ENCODE measurements at regions not wholly inside any gene's neighbourhood (a gene's known extent, or its start where the extent isn't known, plus 50 kb on each side); places are given as distances from the start of the nearest gene placed in this dataset.

DNA sequence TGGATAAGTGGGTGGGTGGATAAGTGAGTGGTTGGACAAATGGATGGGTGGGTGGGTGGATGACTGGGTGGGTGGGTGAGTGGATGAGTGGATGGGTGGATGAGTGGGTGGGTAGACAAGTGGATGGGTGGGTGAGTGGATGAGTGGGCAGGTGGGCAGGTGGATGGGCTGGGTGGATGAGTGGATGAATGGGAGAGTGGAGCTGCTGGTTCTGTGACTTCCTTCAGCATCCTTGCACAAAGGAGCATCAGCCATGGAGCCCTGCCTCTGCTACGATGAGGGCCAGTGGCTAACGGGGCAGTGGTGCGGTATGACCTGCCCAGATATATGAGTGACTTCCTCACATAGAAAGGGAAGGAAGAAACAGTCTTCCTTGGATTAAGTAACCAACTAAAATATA is 398.7 kb upstream of the IRX4 start:
- DNase-seq (ENCODE audit: extremely low spot score): no peak
- CTCF ChIA-PET: no interaction called here
- POLR2A ChIA-PET: no interaction called here
- TF ChIP-seq, protein P1, sequence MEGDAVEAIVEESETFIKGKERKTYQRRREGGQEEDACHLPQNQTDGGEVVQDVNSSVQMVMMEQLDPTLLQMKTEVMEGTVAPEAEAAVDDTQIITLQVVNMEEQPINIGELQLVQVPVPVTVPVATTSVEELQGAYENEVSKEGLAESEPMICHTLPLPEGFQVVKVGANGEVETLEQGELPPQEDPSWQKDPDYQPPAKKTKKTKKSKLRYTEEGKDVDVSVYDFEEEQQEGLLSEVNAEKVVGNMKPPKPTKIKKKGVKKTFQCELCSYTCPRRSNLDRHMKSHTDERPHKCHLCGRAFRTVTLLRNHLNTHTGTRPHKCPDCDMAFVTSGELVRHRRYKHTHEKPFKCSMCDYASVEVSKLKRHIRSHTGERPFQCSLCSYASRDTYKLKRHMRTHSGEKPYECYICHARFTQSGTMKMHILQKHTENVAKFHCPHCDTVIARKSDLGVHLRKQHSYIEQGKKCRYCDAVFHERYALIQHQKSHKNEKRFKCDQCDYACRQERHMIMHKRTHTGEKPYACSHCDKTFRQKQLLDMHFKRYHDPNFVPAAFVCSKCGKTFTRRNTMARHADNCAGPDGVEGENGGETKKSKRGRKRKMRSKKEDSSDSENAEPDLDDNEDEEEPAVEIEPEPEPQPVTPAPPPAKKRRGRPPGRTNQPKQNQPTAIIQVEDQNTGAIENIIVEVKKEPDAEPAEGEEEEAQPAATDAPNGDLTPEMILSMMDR (IDR thresholded peaks at IDR 0.05; ENCODE audit: control extremely low read depth, extremely low read depth, low read depth, missing control alignments): no peak

DNA sequence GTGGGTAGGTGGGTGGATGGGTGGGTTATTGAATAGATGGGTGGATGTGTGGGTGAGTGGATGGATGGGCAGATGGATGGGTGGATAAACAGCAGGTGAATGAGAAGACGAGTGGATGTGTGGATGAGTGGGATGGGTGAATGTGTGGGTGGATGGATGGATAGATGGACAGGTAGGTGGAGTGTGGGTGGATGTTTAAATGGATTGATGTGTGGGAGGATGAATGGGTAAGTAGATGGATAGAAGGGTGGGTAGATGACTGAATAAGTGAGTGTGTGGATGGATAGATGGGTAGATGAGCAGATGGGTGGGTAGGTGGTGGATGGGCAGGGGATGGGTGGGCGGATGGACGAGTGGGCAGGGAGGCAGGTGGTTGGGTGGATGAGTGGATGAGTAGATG is 397.6 kb upstream of the IRX4 start:
- TF ChIP-seq, protein P1 (IDR thresholded peaks at IDR 0.05; ENCODE audit: control extremely low read depth, extremely low read depth, low read depth, missing control alignments): no peak
- CTCF ChIA-PET: no interaction called here
- no peak for DNase-seq (ENCODE audit: extremely low spot score)
- POLR2A ChIA-PET: no interaction called here

DNA sequence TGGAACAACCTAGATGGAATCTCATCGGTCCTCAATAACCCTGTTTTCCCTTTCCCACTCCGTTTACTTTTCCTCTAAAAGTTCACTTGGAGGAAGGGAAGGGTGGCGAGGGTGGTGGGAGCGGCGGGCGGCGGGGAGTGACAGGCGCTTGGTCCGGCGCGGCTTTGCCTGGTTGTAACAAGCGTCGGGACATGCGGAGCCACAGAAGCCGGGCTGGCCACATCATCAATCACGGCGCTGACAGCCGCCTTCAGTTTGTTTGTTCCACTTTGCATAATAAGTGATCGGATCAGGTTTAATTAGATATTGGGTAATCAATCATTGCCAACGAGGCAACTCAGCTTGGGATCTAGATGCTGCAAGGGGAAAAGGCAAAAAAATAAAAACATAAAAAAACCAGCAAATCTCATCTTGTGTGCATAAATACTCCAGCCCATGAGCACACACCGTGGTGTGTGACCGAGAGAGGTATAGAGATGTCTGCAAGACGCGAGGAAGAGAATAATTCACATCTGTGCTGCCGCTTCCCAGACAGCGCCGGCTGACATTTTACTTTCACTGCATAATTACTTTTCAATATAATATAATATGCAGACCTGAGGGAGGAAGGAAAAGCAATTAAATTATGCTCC is 396.2 kb upstream of the IRX4 start:
- ChIA-PET POLR2A (no interaction called here), CTCF (no interaction called here)
- TF ChIP-seq, protein P1 (IDR thresholded peaks at IDR 0.05; ENCODE audit: control extremely low read depth, extremely low read depth, low read depth, missing control alignments): no peak
- DNase-seq (ENCODE audit: extremely low spot score): no peak

DNA sequence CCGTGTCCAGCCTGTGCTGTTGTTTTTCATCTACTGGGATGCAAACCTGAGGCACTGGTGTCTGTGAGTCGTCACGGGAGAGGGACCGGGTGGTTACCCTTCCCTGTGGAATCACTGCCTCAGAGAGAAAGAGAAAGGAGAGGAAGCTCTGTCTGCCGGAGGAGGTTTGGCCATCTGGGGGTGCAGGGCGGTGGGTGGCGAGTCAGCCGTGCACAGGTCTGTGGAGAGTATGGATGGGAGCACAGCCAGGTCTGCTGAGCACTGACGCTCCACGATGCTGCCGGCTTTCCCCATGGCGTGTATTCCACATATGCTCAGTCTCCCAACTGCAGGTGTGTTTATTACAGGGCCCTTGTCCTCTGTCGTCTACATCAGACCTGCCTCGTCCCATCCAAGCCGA is 395.2 kb upstream of the IRX4 start:
- TF ChIP-seq, protein P1 (IDR thresholded peaks at IDR 0.05; ENCODE audit: control extremely low read depth, extremely low read depth, low read depth, missing control alignments): no peak
- no peak for DNase-seq (ENCODE audit: extremely low spot score)
- POLR2A ChIA-PET: no interaction called here
- CTCF ChIA-PET: no interaction called here

DNA sequence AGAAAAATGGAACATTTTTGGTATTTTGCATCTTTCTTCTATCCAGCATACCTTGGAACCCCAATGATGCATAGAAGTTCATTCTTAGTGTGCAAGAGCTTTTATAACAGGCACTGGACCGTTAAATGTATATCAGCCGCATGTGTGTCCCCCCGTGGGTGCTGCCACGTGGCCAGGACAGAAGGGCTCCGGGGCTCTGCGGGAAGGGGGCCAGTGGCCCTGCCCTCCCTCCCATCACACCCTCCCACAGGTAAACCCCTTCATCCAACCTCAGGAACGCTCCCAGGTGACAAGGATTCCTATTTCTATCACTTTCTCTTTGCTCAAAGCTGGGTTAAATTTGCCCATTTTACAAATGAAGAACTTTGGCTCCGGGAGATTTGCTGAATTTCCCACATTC is 393.4 kb upstream of the IRX4 start:
- POLR2A ChIA-PET: no interaction called here

DNA sequence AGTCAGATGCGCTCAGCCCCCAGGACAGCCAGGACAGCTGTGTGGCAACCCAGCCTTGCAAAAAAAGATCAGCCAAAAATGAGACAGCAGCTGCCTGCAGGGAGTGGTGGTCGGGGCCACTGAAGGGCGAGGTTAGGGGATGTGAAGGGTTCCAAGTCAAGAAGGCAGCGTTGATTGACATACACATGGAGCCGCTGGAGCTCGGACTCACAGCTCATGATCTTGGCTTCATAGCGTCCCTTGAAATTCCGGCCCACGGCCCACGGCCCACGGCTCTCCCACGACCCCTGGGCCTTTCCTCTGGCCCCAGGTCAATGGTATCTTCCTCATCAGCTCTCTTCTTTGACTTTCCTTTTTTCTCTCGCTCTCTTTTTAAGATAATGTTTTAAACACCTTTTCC is 390.0 kb upstream of the IRX4 start:
- no peak for DNase-seq (ENCODE audit: extremely low spot score)
- ChIA-PET CTCF (no interaction called here), POLR2A (no interaction called here)
- TF ChIP-seq, protein P1 (IDR thresholded peaks at IDR 0.05; ENCODE audit: control extremely low read depth, extremely low read depth, low read depth, missing control alignments): no peak

More for the DNA sequence above, 393.4 kb upstream of the IRX4 start:
- DNase-seq (ENCODE audit: extremely low spot score): no peak
- TF ChIP-seq, protein P1 (IDR thresholded peaks at IDR 0.05; ENCODE audit: control extremely low read depth, extremely low read depth, low read depth, missing control alignments): no peak
- CTCF ChIA-PET: no interaction called here

DNA sequence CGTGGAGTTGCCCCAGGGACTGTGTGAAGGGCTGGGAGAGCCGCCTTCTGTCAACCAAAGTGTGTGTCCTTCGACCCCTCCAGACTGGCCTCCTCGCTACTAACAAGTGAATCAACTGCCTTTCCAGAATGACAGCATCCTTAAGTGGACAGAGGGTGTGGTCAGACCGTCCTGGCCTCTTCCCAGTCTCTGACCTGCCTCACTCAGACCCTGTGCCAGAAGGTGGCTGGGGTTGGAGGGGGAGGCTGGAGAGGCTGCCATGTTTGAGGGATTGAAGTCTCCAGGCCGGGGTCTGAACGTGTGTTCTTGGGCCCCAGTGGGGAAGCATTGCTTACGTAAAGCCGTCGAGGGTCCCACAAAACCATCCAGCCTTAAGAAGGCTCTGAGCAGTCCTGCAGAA is 389.3 kb upstream of the IRX4 start:
- TF ChIP-seq, protein P1 (IDR thresholded peaks at IDR 0.05; ENCODE audit: control extremely low read depth, extremely low read depth, low read depth, missing control alignments): no peak
- CTCF ChIA-PET: no interaction called here
- POLR2A ChIA-PET: no interaction called here
- DNase-seq (ENCODE audit: extremely low spot score): no peak
